ENCODE measurements at regions not wholly inside any gene's neighbourhood (a gene's known extent, or its start where the extent isn't known, plus 50 kb on each side); places are given as distances from the start of the nearest gene placed in this dataset.

DNA sequence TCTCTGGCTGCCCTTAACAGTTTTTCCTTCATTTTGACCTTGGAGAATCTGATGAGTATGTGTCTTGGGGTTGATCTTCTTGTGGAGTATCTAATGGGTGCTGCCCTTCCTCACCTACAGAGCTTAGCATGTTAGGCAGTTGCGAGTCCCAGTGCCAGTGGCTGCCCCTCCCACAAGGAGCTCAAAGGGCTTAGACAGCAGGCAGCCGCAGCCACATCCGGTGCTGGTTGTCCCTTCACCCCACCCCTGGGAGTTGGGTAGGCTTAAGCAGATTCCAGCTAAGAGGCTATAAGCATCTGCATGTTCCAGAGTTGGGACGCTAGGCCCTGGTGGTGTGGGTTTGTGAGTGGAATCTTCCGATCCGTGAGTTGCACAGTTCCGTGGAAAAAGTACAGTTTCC lies 322.1 kb upstream of the ARX start:
- no peak for FAIRE-seq
- TF ChIP-seq, protein P1, sequence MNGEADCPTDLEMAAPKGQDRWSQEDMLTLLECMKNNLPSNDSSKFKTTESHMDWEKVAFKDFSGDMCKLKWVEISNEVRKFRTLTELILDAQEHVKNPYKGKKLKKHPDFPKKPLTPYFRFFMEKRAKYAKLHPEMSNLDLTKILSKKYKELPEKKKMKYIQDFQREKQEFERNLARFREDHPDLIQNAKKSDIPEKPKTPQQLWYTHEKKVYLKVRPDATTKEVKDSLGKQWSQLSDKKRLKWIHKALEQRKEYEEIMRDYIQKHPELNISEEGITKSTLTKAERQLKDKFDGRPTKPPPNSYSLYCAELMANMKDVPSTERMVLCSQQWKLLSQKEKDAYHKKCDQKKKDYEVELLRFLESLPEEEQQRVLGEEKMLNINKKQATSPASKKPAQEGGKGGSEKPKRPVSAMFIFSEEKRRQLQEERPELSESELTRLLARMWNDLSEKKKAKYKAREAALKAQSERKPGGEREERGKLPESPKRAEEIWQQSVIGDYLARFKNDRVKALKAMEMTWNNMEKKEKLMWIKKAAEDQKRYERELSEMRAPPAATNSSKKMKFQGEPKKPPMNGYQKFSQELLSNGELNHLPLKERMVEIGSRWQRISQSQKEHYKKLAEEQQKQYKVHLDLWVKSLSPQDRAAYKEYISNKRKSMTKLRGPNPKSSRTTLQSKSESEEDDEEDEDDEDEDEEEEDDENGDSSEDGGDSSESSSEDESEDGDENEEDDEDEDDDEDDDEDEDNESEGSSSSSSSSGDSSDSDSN (IDR thresholded peaks at IDR 0.05; ENCODE audit: borderline replicate concordance in 1 of 2, low read depth in 2 of 2, low read length in 2 of 2), result no peak
- TF ChIP-seq, protein P2, sequence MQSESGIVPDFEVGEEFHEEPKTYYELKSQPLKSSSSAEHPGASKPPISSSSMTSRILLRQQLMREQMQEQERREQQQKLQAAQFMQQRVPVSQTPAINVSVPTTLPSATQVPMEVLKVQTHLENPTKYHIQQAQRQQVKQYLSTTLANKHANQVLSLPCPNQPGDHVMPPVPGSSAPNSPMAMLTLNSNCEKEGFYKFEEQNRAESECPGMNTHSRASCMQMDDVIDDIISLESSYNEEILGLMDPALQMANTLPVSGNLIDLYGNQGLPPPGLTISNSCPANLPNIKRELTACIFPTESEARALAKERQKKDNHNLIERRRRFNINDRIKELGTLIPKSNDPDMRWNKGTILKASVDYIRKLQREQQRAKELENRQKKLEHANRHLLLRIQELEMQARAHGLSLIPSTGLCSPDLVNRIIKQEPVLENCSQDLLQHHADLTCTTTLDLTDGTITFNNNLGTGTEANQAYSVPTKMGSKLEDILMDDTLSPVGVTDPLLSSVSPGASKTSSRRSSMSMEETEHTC (IDR thresholded peaks at IDR 0.05), result no peak
- TF ChIP-seq, protein P3, sequence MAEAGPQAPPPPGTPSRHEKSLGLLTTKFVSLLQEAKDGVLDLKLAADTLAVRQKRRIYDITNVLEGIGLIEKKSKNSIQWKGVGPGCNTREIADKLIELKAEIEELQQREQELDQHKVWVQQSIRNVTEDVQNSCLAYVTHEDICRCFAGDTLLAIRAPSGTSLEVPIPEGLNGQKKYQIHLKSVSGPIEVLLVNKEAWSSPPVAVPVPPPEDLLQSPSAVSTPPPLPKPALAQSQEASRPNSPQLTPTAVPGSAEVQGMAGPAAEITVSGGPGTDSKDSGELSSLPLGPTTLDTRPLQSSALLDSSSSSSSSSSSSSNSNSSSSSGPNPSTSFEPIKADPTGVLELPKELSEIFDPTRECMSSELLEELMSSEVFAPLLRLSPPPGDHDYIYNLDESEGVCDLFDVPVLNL (CRISPR knock-in tag; IDR thresholded peaks at IDR 0.05; ENCODE audit: low read depth), result no peak
- TF ChIP-seq EHMT2 (IDR thresholded peaks at IDR 0.05) (no peak), KAT2B (IDR thresholded peaks at IDR 0.05; ENCODE audit: low read depth, low read length) (no peak), OTX1 (CRISPR knock-in tag; IDR thresholded peaks at IDR 0.05) (no peak), IFI16 (CRISPR knock-in tag; IDR thresholded peaks at IDR 0.05) (no peak), ZFPM2 (CRISPR knock-in tag; IDR thresholded peaks at IDR 0.05) (no peak), ZNF79 (CRISPR knock-in tag; IDR thresholded peaks at IDR 0.05; ENCODE audit: low read depth) (no peak)
- TF ChIP-seq, protein P4, sequence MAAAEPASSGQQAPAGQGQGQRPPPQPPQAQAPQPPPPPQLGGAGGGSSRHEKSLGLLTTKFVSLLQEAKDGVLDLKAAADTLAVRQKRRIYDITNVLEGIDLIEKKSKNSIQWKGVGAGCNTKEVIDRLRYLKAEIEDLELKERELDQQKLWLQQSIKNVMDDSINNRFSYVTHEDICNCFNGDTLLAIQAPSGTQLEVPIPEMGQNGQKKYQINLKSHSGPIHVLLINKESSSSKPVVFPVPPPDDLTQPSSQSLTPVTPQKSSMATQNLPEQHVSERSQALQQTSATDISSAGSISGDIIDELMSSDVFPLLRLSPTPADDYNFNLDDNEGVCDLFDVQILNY (CRISPR knock-in tag; IDR thresholded peaks at IDR 0.05), result no peak
- TF ChIP-seq, protein P5, sequence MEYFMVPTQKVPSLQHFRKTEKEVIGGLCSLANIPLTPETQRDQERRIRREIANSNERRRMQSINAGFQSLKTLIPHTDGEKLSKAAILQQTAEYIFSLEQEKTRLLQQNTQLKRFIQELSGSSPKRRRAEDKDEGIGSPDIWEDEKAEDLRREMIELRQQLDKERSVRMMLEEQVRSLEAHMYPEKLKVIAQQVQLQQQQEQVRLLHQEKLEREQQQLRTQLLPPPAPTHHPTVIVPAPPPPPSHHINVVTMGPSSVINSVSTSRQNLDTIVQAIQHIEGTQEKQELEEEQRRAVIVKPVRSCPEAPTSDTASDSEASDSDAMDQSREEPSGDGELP (CRISPR knock-in tag; IDR thresholded peaks at IDR 0.05; ENCODE audit: borderline replicate concordance), result no peak

More for the DNA sequence above, 322.1 kb upstream of the ARX start:
- Histone ChIP-seq H3K9ac (ENCODE audit: insufficient read depth in 1 of 2, low read depth in 2 of 2, low read length in 2 of 2) (no peak overlapping the region), H3K27me3 (ENCODE audit: control insufficient read depth in 2 of 2, insufficient read depth in 2 of 2, low read length in 2 of 2) (no peaks in the 10 kb centered on the region), H3K9me1 (ENCODE audit: control insufficient read depth, insufficient read depth, low read length) (no peaks in the 10 kb centered on the region), H2AFZ (ENCODE audit: low read depth, low read length) (no peak overlapping the region), H3K9me3 (replicated peaks; ENCODE audit: control insufficient read depth, insufficient read depth, low read depth, low read length) (no peaks in the 10 kb centered on the region), H3K79me2 (ENCODE audit: control insufficient read depth, insufficient read depth, low read length) (no peaks in the 10 kb centered on the region), H4K20me1 (replicated peaks; ENCODE audit: control insufficient read depth, insufficient read depth, low read length) (no peaks in the 10 kb centered on the region), H3K4me1 (replicated peaks in 1 of 2; ENCODE audit: control insufficient read depth in 2 of 2, insufficient read depth in 2 of 2, low read length in 2 of 2) (no peaks in the 10 kb centered on the region), H3K27ac (ENCODE audit: extremely low read depth, low read depth, low read length) (no peak overlapping the region), H3K36me3 (ENCODE audit: control insufficient read depth, insufficient read depth, low read length) (no peaks in the 10 kb centered on the region), H3K4me2 (ENCODE audit: insufficient read depth, low read length) (no peak overlapping the region), H3K4me3 (no peak overlapping the region)
- intact Hi-C loops (cut with micrococcal nuclease), result no loop called here
- no peak for DNase-seq (ENCODE audit: extremely low read depth in 1 of 4, low spot score in 3 of 4)
- CTCF ChIA-PET (ENCODE audit: low intra/inter-chr PET ratio), result no interaction called here
- POLR2A ChIA-PET, result no interaction called here
- BruUV-seq (replicated peaks), result no TSS peak
- 6% methylated on average over 6 of the region's 7 CpGs for WGBS (ENCODE audit: insufficient coverage, low coverage, missing lambda C conversion rate)
- no peak for ATAC-seq
- in situ Hi-C loops (cut with MboI), result no loop called here
